ENCODE measurements at regions not wholly inside any gene's neighbourhood (a gene's known extent, or its start where the extent isn't known, plus 50 kb on each side); places are given as distances from the start of the nearest gene placed in this dataset.
A peak's percentile ranks its signal among the peaks of the same experiment; 100 is the strongest.

- ChIA-PET CTCF (interaction anchor here (1.0 to 3.1 kb wide), 5 partner anchors 10 to 491 kb away, joined by 3 to 14 read pairs (median 7); no protein-coding TSS in a partner anchor), POLR2A (no interaction called here)
- Histone ChIP-seq H3K9me2 (no peaks in the 10 kb centered on the region), H3F3A (replicated peaks; ENCODE audit: insufficient read depth) (peaks cover 24% of the 10 kb centered on the region), H2AFZ (ENCODE audit: low read depth) (peak overlapping the region; percentile 54; the same call in 1 of the 2 replicates), H3K9me3 (no peaks in the 10 kb centered on the region), H3K27ac (ENCODE audit: low read depth in 2 of 2, low read length in 1 of 2) (peak overlapping the region; percentile 85 to 94), H3K9ac (peak overlapping the region; percentile 13; the same call in 1 of the 2 replicates), H3K4me2 (peak overlapping the region; percentile 60; the same call in 1 of the 2 replicates), H3K4me1 (ENCODE audit: control insufficient read depth in 1 of 2, insufficient read depth in 2 of 2, low read depth in 1 of 2, low read length in 1 of 2) (peaks cover 31 to 50% of the 10 kb centered on the region in 2 experiments), H4K20me1 (ENCODE audit: insufficient read depth) (no peaks in the 10 kb centered on the region), H3K36me3 (replicated peaks in 1 of 2; ENCODE audit: control insufficient read depth in 1 of 2, insufficient read depth in 2 of 2, low read length in 1 of 2) (no peaks in the 10 kb centered on the region), H3K4me3 (ENCODE audit: low read depth in 2 of 2, low read length in 1 of 2) (peak overlapping the region in 1 of 2 experiments; percentile 1; a peak in 1 of 4 replicates), H3K27me3 (ENCODE audit: insufficient read depth) (no peaks in the 10 kb centered on the region), H3K79me2 (ENCODE audit: insufficient read depth) (no peaks in the 10 kb centered on the region)
- WGBS (ENCODE audit: low lambda C conversion rate) = 30% methylated on average over 4 of the region's 4 CpGs
- TF ChIP-seq PBX3 (IDR thresholded peaks at IDR 0.05) (no peak), TCF12 (IDR thresholded peaks at IDR 0.05) (no peak), IRF3 (IDR thresholded peaks at IDR 0.05; ENCODE audit: low read depth, low read length) (no peak), NRF1 (IDR thresholded peaks at IDR 0.05; ENCODE audit: low read depth, low read length) (no peak), SIN3A (IDR thresholded peaks at IDR 0.05; ENCODE audit: borderline replicate concordance, low read depth, low read length) (no peak), NFIC (IDR thresholded peaks at IDR 0.05; ENCODE audit: borderline replicate concordance) (no peak), RXRA (IDR thresholded peaks at IDR 0.05; ENCODE audit: borderline replicate concordance, low read depth) (no peak), MAX (IDR thresholded peaks at IDR 0.05; ENCODE audit: low read depth) (no peak), RAD21 (IDR thresholded peaks at IDR 0.05; ENCODE audit: low read length) (no peak), TAF1 (IDR thresholded peaks at IDR 0.05; ENCODE audit: borderline replicate concordance, low read depth, low read length) (no peak), MXI1 (IDR thresholded peaks at IDR 0.05; ENCODE audit: low read depth, low read length) (no peak), USF1 (IDR thresholded peaks at IDR 0.05; ENCODE audit: borderline replicate concordance, low read depth) (no peak), ZBTB33 (IDR thresholded peaks at IDR 0.05; ENCODE audit: borderline replicate concordance, low read depth) (no peak), EZH2phosphoT487 (IDR thresholded peaks at IDR 0.05; ENCODE audit: borderline replicate concordance, low read depth) (no peak), RCOR1 (IDR thresholded peaks at IDR 0.05; ENCODE audit: low read length) (no peak), RFX5 (IDR thresholded peaks at IDR 0.05; ENCODE audit: low read length) (no peak), GATA2 (CRISPR knock-in tag; IDR thresholded peaks at IDR 0.05) (no peak), ELF1 (IDR thresholded peaks at IDR 0.05) (no peak), POLR2AphosphoS5 (IDR thresholded peaks at IDR 0.05; ENCODE audit: low read depth, low read length) (no peak)
- DNase-seq = no peak
Observed at GRCh38 chr3:107986505-107986904, 104.3 kb downstream of the CD47 start.

All from SK-N-SH (cell line).